ENCODE measurements at regions not wholly inside any gene's neighbourhood (a gene's known extent, or its start where the extent isn't known, plus 50 kb on each side); places are given as distances from the start of the nearest gene placed in this dataset.

DNA sequence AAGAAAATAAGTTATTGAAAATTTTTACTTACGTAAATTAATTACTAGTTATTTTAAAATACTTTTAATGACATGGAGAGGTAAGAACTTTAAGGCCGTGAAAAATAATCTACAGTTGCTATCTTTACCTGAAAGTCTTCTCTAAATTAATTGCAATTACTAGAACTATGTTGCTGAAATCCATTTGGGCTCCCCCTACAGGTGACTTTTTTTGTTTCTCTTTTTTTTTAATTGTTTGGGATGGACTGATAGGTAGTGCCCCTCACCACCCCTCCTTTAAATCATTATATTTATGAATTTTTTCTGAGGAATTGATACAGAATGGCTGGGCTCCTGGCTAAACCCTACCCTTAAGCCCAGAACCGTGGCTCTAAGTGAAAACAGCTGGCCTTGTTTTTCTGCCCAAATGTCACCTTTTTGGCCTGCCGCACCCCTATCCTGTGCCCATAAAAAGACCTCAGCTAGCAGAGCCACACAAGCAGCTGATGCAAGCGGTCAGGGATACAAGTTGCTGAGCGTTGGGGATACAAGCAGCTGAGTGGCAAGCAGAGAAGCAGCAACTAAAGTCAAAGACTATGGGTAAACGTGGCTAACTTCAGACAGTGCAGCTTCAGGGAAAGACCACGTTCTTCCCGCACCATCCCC, 315.2 kb upstream of the ACO1 start:
- TF ChIP-seq CTCF (conservative IDR thresholded peaks at IDR 0.05), result peak; percentile 66
- Histone ChIP-seq H3K23me2 (ENCODE audit: insufficient read length, low read depth, low read length, poor library complexity, severe bottlenecking) (no peaks in the 10 kb centered on the region), H4K5ac (ENCODE audit: insufficient read length, low read depth, low read length) (no peak overlapping the region), H3K4ac (ENCODE audit: low read depth, low read length) (no peak overlapping the region), H4K91ac (ENCODE audit: insufficient read length, low read depth, low read length) (no peak overlapping the region), H3K79me1 (ENCODE audit: insufficient read depth, low read depth, low read length, poor library complexity, severe bottlenecking) (no peaks in the 10 kb centered on the region), H2BK5ac (ENCODE audit: insufficient read length, low read length) (no peak overlapping the region), H3K79me2 (ENCODE audit: insufficient read depth, low read length) (no peaks in the 10 kb centered on the region), H3K27me3 (ENCODE audit: insufficient read depth, low read length) (no peaks in the 10 kb centered on the region), H2BK15ac (ENCODE audit: low read depth, low read length) (no peak overlapping the region), H2BK12ac (ENCODE audit: insufficient read length, low read depth, low read length) (no peak overlapping the region), H2AFZ (ENCODE audit: low read length) (no peak overlapping the region), H3K27ac (ENCODE audit: insufficient read length, low read depth, low read length) (no peak overlapping the region), H3K56ac (ENCODE audit: insufficient read length, low read depth, low read length) (no peak overlapping the region), H3K9me3 (ENCODE audit: control insufficient read depth, low read depth, low read length) (no peaks in the 10 kb centered on the region), H4K20me1 (ENCODE audit: control insufficient read depth, insufficient read depth, insufficient read length) (no peaks in the 10 kb centered on the region), H3K9ac (ENCODE audit: extremely low read depth, insufficient read length, low read length) (no peak overlapping the region), H3K4me1 (ENCODE audit: insufficient read depth, low read length) (no peaks in the 10 kb centered on the region), H3K4me2 (ENCODE audit: insufficient read depth, insufficient read length, low read length) (no peak overlapping the region), H3K14ac (ENCODE audit: insufficient read depth, low read length) (no peak overlapping the region), H2BK20ac (ENCODE audit: low read depth, low read length, poor library complexity, severe bottlenecking) (no peak overlapping the region), H3K18ac (ENCODE audit: insufficient read length, low read depth, low read length) (no peak overlapping the region), H4K8ac (replicated peaks; ENCODE audit: insufficient read length, low read depth, low read length) (no peak overlapping the region), H2BK120ac (ENCODE audit: low read depth, low read length, poor library complexity, severe bottlenecking) (no peak overlapping the region), H3K23ac (ENCODE audit: insufficient read length, low read depth, low read length) (no peak overlapping the region), H3T11ph (ENCODE audit: low read length) (no peak overlapping the region), H2AK5ac (ENCODE audit: insufficient read length, low read length) (no peak overlapping the region)
- Mint-ChIP-seq H3K36me3 (ENCODE audit: insufficient read depth in 1 of 3, low read depth in 3 of 3) (no peaks in the 10 kb centered on the region), H3K9me3 (no peaks in the 10 kb centered on the region), H3K27ac (no peak overlapping the region; a peak in 1 of 7 replicates), H3K4me1 (peaks cover 0 to 3% of the 10 kb centered on the region in 2 experiments; a peak in 1 of 4 replicates), H3K27me3 (ENCODE audit: low read depth) (no peaks in the 10 kb centered on the region), H3K4me3 (no peak overlapping the region)
- WGBS (ENCODE audit: extremely low coverage, insufficient read length, low lambda C conversion rate), result no CpG with 5 or more reads among the region's 9 CpGs
- peak; percentile 35 for DNase-seq

Measured in H9 (cell line).